ENCODE measurements at regions not wholly inside any gene's neighbourhood (a gene's known extent, or its start where the extent isn't known, plus 50 kb on each side); places are given as distances from the start of the nearest gene placed in this dataset.

DNA sequence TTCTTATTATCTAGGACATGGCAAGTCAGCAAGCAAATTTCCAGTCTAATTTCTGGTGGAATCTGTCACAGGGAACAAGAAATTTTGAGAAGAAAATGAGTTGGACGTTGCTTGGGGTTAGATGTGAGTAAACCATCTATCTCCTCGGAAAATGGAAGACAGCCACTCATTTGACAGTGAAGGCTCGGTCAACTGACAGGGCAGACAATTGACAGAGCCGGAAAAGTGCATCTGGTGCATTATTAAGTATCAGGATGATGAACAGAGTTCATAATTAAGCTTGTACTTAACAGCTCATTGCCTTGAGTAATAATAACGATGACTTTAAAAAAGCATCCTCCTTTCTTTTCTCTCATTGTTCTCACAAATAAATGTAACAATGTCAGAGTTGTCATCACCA is 168.4 kb downstream of the MAD2L1 start:
- Histone ChIP-seq H3K4me3 (no peak overlapping the region), H3K4me1 (no peaks in the 10 kb centered on the region), H3K27me3 (no peaks in the 10 kb centered on the region), H3K36me3 (no peaks in the 10 kb centered on the region), H3K27ac (no peak overlapping the region), H3K9me3 (no peaks in the 10 kb centered on the region)
- no peak for DNase-seq (ENCODE audit: low spot score in 2 of 2)
- TF ChIP-seq EP300 (IDR thresholded peaks at IDR 0.05) = no peak
- TF ChIP-seq POLR2AphosphoS5 (IDR thresholded peaks at IDR 0.05) = no peak
- TF ChIP-seq, protein P1, sequence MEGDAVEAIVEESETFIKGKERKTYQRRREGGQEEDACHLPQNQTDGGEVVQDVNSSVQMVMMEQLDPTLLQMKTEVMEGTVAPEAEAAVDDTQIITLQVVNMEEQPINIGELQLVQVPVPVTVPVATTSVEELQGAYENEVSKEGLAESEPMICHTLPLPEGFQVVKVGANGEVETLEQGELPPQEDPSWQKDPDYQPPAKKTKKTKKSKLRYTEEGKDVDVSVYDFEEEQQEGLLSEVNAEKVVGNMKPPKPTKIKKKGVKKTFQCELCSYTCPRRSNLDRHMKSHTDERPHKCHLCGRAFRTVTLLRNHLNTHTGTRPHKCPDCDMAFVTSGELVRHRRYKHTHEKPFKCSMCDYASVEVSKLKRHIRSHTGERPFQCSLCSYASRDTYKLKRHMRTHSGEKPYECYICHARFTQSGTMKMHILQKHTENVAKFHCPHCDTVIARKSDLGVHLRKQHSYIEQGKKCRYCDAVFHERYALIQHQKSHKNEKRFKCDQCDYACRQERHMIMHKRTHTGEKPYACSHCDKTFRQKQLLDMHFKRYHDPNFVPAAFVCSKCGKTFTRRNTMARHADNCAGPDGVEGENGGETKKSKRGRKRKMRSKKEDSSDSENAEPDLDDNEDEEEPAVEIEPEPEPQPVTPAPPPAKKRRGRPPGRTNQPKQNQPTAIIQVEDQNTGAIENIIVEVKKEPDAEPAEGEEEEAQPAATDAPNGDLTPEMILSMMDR (IDR thresholded peaks at IDR 0.05) = no peak
- WGBS = 23% methylated on average over 5 of the region's 5 CpGs

DNA sequence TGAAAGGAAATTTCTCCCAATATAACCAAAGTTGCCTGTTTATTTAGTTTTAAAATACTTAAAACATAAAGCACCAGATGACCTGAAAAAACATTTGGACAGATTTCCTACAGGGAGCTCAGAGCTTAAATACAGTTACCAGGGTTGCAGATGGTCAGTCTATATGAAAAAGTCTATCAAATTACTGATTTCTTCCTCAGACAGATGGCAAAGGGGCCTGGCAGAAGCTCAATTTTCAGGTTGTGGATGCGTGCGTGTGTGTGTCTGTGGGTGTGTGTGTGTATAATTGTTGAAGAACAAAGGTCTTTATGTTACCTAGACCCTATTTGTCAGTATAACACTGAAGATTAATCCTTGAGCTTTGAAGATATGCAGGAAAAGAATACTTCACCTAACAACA is 169.4 kb downstream of the MAD2L1 start:
- no peak overlapping the region for H3K4me3 ChIP-seq
- WGBS = 71% methylated on average over 2 of the region's 2 CpGs
- no peaks in the 10 kb centered on the region for H3K9me3 ChIP-seq
- no peaks in the 10 kb centered on the region for H3K4me1 ChIP-seq
- H3K27ac ChIP-seq = no peak overlapping the region
- TF ChIP-seq POLR2A (IDR thresholded peaks at IDR 0.05) = no peak
- TF ChIP-seq POLR2AphosphoS5 (IDR thresholded peaks at IDR 0.05) = no peak
- TF ChIP-seq, protein P1 (IDR thresholded peaks at IDR 0.05) = no peak
- TF ChIP-seq EP300 (IDR thresholded peaks at IDR 0.05) = no peak
- H3K36me3 ChIP-seq = no peaks in the 10 kb centered on the region
- no peaks in the 10 kb centered on the region for H3K27me3 ChIP-seq
- no peak for DNase-seq (ENCODE audit: low spot score in 2 of 2)

DNA sequence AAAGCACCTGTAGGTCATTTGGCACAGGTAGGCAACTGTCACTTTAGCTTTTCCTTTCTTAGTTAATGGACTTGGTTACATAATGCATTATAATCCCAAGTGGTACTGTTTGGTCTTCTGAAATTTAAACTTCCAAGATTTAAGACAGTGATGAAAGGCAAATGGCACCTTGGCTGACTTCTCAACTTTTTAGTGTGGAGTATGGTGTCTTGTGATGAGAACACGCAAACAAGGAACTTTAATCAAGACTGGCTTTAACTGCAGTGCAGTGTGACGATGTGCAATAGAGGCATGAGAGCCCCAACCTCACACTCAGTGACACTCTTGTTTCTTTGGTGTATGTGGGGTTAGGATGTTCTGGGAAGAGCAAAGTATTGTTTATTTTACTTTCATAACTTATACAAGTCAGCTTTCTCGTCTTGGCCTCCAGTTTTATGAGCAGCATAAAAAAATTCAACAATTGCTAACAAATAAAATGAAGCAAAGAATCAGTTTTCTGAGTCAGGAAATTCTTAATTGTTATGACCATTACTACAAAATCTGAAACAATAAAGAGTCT is 171.9 kb downstream of the MAD2L1 start:
- no peak for DNase-seq (ENCODE audit: low spot score in 2 of 2)
- no peak overlapping the region for H3K27ac ChIP-seq
- no peaks in the 10 kb centered on the region for H3K9me3 ChIP-seq
- no peaks in the 10 kb centered on the region for H3K36me3 ChIP-seq
- no peaks in the 10 kb centered on the region for H3K27me3 ChIP-seq
- no peaks in the 10 kb centered on the region for H3K4me1 ChIP-seq
- H3K4me3 ChIP-seq = no peak overlapping the region
- 75% methylated on average over 3 of the region's 3 CpGs for WGBS
- TF ChIP-seq, protein P1 (IDR thresholded peaks at IDR 0.05) = no peak
- TF ChIP-seq POLR2A (IDR thresholded peaks at IDR 0.05) = no peak
- TF ChIP-seq EP300 (IDR thresholded peaks at IDR 0.05) = no peak
- no peak for TF ChIP-seq POLR2AphosphoS5 (IDR thresholded peaks at IDR 0.05)

DNA sequence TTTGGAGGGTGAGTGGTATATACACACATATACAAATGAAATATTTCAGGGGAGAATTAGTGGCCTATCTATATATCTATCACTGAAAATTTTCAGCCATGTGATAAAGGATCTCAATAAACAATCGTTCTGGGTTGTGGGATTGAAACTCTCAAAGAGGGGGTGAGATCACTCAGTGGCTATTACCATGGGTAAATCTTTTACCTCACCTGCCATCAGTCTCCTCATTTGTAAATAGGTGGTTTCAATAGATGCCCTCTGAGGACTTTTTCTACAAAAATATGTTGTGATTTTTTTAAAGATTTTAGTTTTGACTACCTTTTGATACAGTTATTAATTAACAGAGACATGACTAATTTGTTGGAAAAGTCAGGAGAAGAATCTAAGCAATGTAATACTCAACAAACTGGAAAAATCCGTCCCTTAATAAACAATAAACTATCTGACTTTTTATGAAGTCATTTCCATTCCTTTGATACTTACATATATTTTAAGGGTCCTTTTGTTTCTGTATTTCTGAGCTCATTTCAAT is 192.8 kb downstream of the MAD2L1 start:
- 67% methylated on average over 2 of the region's 2 CpGs for WGBS
- DNase-seq (ENCODE audit: low spot score in 2 of 2) = no peak
- no peaks in the 10 kb centered on the region for H3K36me3 ChIP-seq
- H3K4me3 ChIP-seq = no peak overlapping the region
- H3K9me3 ChIP-seq = no peaks in the 10 kb centered on the region
- no peaks in the 10 kb centered on the region for H3K4me1 ChIP-seq
- no peak for TF ChIP-seq POLR2A (IDR thresholded peaks at IDR 0.05)
- TF ChIP-seq, protein P1 (IDR thresholded peaks at IDR 0.05) = no peak
- TF ChIP-seq EP300 (IDR thresholded peaks at IDR 0.05) = no peak
- no peak for TF ChIP-seq POLR2AphosphoS5 (IDR thresholded peaks at IDR 0.05)
- no peak overlapping the region for H3K27ac ChIP-seq
- H3K27me3 ChIP-seq = no peaks in the 10 kb centered on the region

DNA sequence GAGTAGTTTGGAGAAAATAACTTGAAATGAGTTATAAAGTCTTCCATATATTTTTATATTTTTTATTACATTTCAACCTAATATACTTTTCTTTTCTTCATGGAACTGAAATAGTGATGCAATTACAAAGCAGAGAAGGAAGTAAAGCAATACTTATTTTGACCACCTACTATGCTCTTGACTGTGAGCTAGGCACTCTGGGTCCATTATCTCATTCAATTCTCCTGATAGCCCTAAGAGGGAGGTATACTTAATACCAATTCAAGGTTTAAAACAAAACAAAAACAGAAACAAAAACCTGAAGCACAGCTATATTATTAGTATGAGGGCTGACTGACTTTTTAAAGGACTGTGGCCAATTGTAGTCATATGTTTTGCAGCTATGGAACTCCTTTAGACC is 193.5 kb downstream of the MAD2L1 start:
- H3K27ac ChIP-seq = no peak overlapping the region
- no peak for DNase-seq (ENCODE audit: low spot score in 2 of 2)
- no peaks in the 10 kb centered on the region for H3K27me3 ChIP-seq
- TF ChIP-seq POLR2A (IDR thresholded peaks at IDR 0.05) = no peak
- TF ChIP-seq, protein P1 (IDR thresholded peaks at IDR 0.05) = no peak
- TF ChIP-seq EP300 (IDR thresholded peaks at IDR 0.05) = no peak
- TF ChIP-seq POLR2AphosphoS5 (IDR thresholded peaks at IDR 0.05) = no peak
- no peaks in the 10 kb centered on the region for H3K9me3 ChIP-seq
- no peaks in the 10 kb centered on the region for H3K4me1 ChIP-seq
- H3K36me3 ChIP-seq = no peaks in the 10 kb centered on the region
- H3K4me3 ChIP-seq = no peak overlapping the region

All from suprapubic skin (tissue), 4 donors.